Liver (tissue), 3 donors: ENCODE measurements at regions not wholly inside any gene's neighbourhood (a gene's known extent, or its start where the extent isn't known, plus 50 kb on each side); places are given as distances from the start of the nearest gene placed in this dataset.

Experiments
- CTCF ChIP-seq: fragments of 150-350 bp; IDR thresholded peaks from 2 replicates; pipeline ENCODE4 v1.5.1; 2017; ENCODE audit warnings: improper control_type of control experiment, low read depth, low read length; ENCODE audit not compliant: missing input control
- EGR1 ChIP-seq, 2 donors: IDR thresholded peaks; 2 replicates each; pipeline ENCODE4 v1.6.1; 2016 to 2018; ENCODE audit warnings: antibody characterized with exemption in 2 of 2, low read depth in 2 of 2
- JUND ChIP-seq, 2 donors: IDR thresholded peaks; 2 replicates each; pipeline ENCODE4 v1.6.1; 2016; ENCODE audit warnings: antibody characterized with exemption in 2 of 2
- MAX ChIP-seq: IDR thresholded peaks from 2 replicates; pipeline ENCODE4 v1.6.1; 2016; ENCODE audit warnings: antibody characterized with exemption
- RAD21 ChIP-seq, 2 donors: IDR thresholded peaks; 2 replicates each; pipeline ENCODE4 v1.6.1; 2016; ENCODE audit warnings: antibody characterized with exemption in 2 of 2, mild to moderate bottlenecking in 2 of 2
- TAF1 ChIP-seq: conservative IDR thresholded peaks from 2 replicates; pipeline ENCODE4 v1.6.1; 2016; ENCODE audit warnings: antibody characterized with exemption, mild to moderate bottlenecking
- TF ChIP-seq, protein P1 (sequence below): IDR thresholded peaks from 2 replicates; pipeline ENCODE4 v1.6.1; 2016; ENCODE audit warnings: antibody characterized with exemption
- donor health status: healthy.
- donor health status: healthy.

DNA sequence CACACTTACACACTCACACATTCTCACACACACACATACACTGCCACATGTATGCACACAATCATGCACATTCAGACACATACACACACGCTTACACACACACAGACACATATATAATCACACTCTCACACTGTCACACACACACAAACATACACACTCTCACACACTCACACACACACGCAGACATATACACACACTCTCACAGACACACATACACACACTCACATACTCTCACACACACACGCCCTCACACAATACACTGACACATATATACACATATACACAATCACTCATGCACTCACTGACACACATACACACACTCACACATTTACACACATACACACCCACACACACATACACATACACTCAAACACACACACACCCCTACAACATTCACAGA, 435.3 kb upstream of the FRG1 start:
- TF ChIP-seq CTCF (no peak), TAF1 (no peak), MAX (no peak), JUND (IDR thresholded peaks at IDR 0.05) (no peak), RAD21 (IDR thresholded peaks at IDR 0.05) (no peak), EGR1 (IDR thresholded peaks at IDR 0.05; ENCODE audit: low read depth in 2 of 2) (no peak)
- TF ChIP-seq, protein P1, sequence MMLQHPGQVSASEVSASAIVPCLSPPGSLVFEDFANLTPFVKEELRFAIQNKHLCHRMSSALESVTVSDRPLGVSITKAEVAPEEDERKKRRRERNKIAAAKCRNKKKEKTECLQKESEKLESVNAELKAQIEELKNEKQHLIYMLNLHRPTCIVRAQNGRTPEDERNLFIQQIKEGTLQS: no peak
